ENCODE measurements at regions not wholly inside any gene's neighbourhood (a gene's known extent, or its start where the extent isn't known, plus 50 kb on each side); places are given as distances from the start of the nearest gene placed in this dataset.

GRCh38 chr9:89705651-89706050 is 100.8 kb downstream of the GADD45G start:
- no peak for TF ChIP-seq EP300 (IDR thresholded peaks at IDR 0.05)
- TF ChIP-seq POLR2A (IDR thresholded peaks at IDR 0.05): no peak
- TF ChIP-seq POLR2AphosphoS5 (IDR thresholded peaks at IDR 0.05): no peak
- TF ChIP-seq CTCF (IDR thresholded peaks at IDR 0.05): no peak
- Histone ChIP-seq H3K27me3 (peaks cover 9% of the 10 kb centered on the region), H3K36me3 (no peaks in the 10 kb centered on the region), H3K27ac (no peak overlapping the region), H3K9me3 (no peaks in the 10 kb centered on the region), H3K4me3 (no peak overlapping the region), H3K4me1 (peaks cover 7% of the 10 kb centered on the region)
- 0% methylated on average over 1 of the region's 1 CpG for WGBS
- DNase-seq (ENCODE audit: low spot score in 2 of 2): no peak

GRCh38 chr9:89706086-89706485 is 101.3 kb downstream of the GADD45G start:
- H3K36me3 ChIP-seq: no peaks in the 10 kb centered on the region
- WGBS: 66% methylated on average over 3 of the region's 3 CpGs
- peaks cover 9% of the 10 kb centered on the region for H3K27me3 ChIP-seq
- no peak overlapping the region for H3K27ac ChIP-seq
- TF ChIP-seq POLR2AphosphoS5 (IDR thresholded peaks at IDR 0.05) (no peak), EP300 (IDR thresholded peaks at IDR 0.05) (no peak), POLR2A (IDR thresholded peaks at IDR 0.05) (no peak), CTCF (IDR thresholded peaks at IDR 0.05) (no peak)
- DNase-seq (ENCODE audit: low spot score in 2 of 2): no peak
- no peak overlapping the region for H3K4me3 ChIP-seq
- H3K9me3 ChIP-seq: no peaks in the 10 kb centered on the region
- peaks cover 7% of the 10 kb centered on the region for H3K4me1 ChIP-seq

- H3K4me1 ChIP-seq: peaks cover 2% of the 10 kb centered on the region
- no peaks in the 10 kb centered on the region for H3K36me3 ChIP-seq
- H3K27ac ChIP-seq: no peak overlapping the region
- H3K27me3 ChIP-seq: peaks cover 4% of the 10 kb centered on the region
- 40% methylated on average over 5 of the region's 5 CpGs for WGBS
- no peak for TF ChIP-seq CTCF (IDR thresholded peaks at IDR 0.05)
- no peak for TF ChIP-seq POLR2AphosphoS5 (IDR thresholded peaks at IDR 0.05)
- no peak for TF ChIP-seq EP300 (IDR thresholded peaks at IDR 0.05)
- TF ChIP-seq POLR2A (IDR thresholded peaks at IDR 0.05): no peak
- no peaks in the 10 kb centered on the region for H3K9me3 ChIP-seq
- DNase-seq (ENCODE audit: low spot score in 2 of 2): peak in 1 of 2 donors; percentile 57
- no peak overlapping the region for H3K4me3 ChIP-seq
Observed at GRCh38 chr9:89706731-89707191, 101.9 kb downstream of the GADD45G start.

GRCh38 chr9:89710697-89711096 is 105.9 kb downstream of the GADD45G start:
- Histone ChIP-seq H3K4me1 (peaks cover 2% of the 10 kb centered on the region), H3K27ac (no peak overlapping the region), H3K9me3 (no peaks in the 10 kb centered on the region), H3K36me3 (no peaks in the 10 kb centered on the region), H3K27me3 (no peaks in the 10 kb centered on the region), H3K4me3 (no peak overlapping the region)
- DNase-seq (ENCODE audit: low spot score in 2 of 2): no peak
- WGBS: 72% methylated on average over 6 of the region's 6 CpGs
- TF ChIP-seq CTCF (IDR thresholded peaks at IDR 0.05) (no peak), EP300 (IDR thresholded peaks at IDR 0.05) (no peak)

GRCh38 chr9:89711866-89712265 is 107.1 kb downstream of the GADD45G start:
- H3K9me3 ChIP-seq: no peaks in the 10 kb centered on the region

More at GRCh38 chr9:89711866-89712265, 107.1 kb downstream of the GADD45G start:
- H3K4me3 ChIP-seq: no peak overlapping the region
- no peak overlapping the region for H3K27ac ChIP-seq
- TF ChIP-seq EP300 (IDR thresholded peaks at IDR 0.05) (no peak), POLR2A (IDR thresholded peaks at IDR 0.05) (no peak), CTCF (IDR thresholded peaks at IDR 0.05) (no peak), POLR2AphosphoS5 (IDR thresholded peaks at IDR 0.05) (no peak)
- no peaks in the 10 kb centered on the region for H3K36me3 ChIP-seq
- DNase-seq (ENCODE audit: low spot score in 2 of 2): no peak
- 38% methylated on average over 5 of the region's 5 CpGs for WGBS
- H3K27me3 ChIP-seq: no peaks in the 10 kb centered on the region
- no peaks in the 10 kb centered on the region for H3K4me1 ChIP-seq

Data from suprapubic skin (tissue), 4 donors.